ENCODE measurements at regions not wholly inside any gene's neighbourhood (a gene's known extent, or its start where the extent isn't known, plus 50 kb on each side); places are given as distances from the start of the nearest gene placed in this dataset.

GRCh38 chr3:181567311-181568075 is 144.2 kb upstream of the SOX2 start:
- WGBS, 2 donors = 79 to 81% methylated on average over 6 of the region's 6 CpGs
- Histone ChIP-seq H3K36me3 (ENCODE audit: low read depth, missing control alignments) (no peaks in the 10 kb centered on the region), H3K27me3 (no peaks in the 10 kb centered on the region), H3K4me1 (no peaks in the 10 kb centered on the region), H3K27ac (no peak overlapping the region), H3K9me3 (no peaks in the 10 kb centered on the region), H3K4me3 (no peak overlapping the region)
- no peak for DNase-seq
- intact Hi-C loops (cut with DNase I; ENCODE audit: low total_unique reads) = no loop called here
- TF ChIP-seq CTCF (IDR thresholded peaks at IDR 0.05) (no peak), POLR2A (IDR thresholded peaks at IDR 0.05) (no peak)

GRCh38 chr3:181565416-181565815 is 146.3 kb upstream of the SOX2 start:
- Histone ChIP-seq H3K9me3 (no peaks in the 10 kb centered on the region), H3K36me3 (ENCODE audit: low read depth, missing control alignments) (no peaks in the 10 kb centered on the region), H3K27ac (no peak overlapping the region), H3K4me3 (no peak overlapping the region), H3K4me1 (no peaks in the 10 kb centered on the region), H3K27me3 (no peaks in the 10 kb centered on the region)
- no peak for DNase-seq
- TF ChIP-seq POLR2A (IDR thresholded peaks at IDR 0.05) = no peak
- no peak for TF ChIP-seq CTCF (IDR thresholded peaks at IDR 0.05)
- WGBS, 2 donors = 27 to 48% methylated on average over 3 of the region's 3 CpGs
- intact Hi-C loops (cut with DNase I; ENCODE audit: low total_unique reads) = no loop called here

GRCh38 chr3:181564222-181564621 is 147.5 kb upstream of the SOX2 start:
- WGBS, 2 donors = 77 to 79% methylated on average over 1 of the region's 1 CpG
- TF ChIP-seq CTCF (IDR thresholded peaks at IDR 0.05) (peak in 1 of 3 experiments; percentile 19), POLR2A (IDR thresholded peaks at IDR 0.05) (no peak)
- no peaks in the 10 kb centered on the region for H3K9me3 ChIP-seq

GRCh38 chr3:181561139-181562031 is 150.3 kb upstream of the SOX2 start:
- Histone ChIP-seq H3K36me3 (ENCODE audit: low read depth, missing control alignments) (no peaks in the 10 kb centered on the region), H3K4me1 (no peaks in the 10 kb centered on the region), H3K27me3 (no peaks in the 10 kb centered on the region), H3K27ac (no peak overlapping the region), H3K4me3 (no peak overlapping the region), H3K9me3 (no peaks in the 10 kb centered on the region)
- intact Hi-C loops (cut with DNase I; ENCODE audit: low total_unique reads) = no loop called here
- WGBS, 2 donors = 60 to 64% methylated on average over 12 of the region's 12 CpGs
- no peak for DNase-seq
- TF ChIP-seq POLR2A (IDR thresholded peaks at IDR 0.05) (no peak), CTCF (IDR thresholded peaks at IDR 0.05) (no peak)

More at GRCh38 chr3:181564222-181564621, 147.5 kb upstream of the SOX2 start:
- DNase-seq = no peak
- Histone ChIP-seq H3K27me3 (no peaks in the 10 kb centered on the region), H3K4me1 (no peaks in the 10 kb centered on the region), H3K4me3 (no peak overlapping the region), H3K27ac (no peak overlapping the region), H3K36me3 (ENCODE audit: low read depth, missing control alignments) (no peaks in the 10 kb centered on the region)
- intact Hi-C loops (cut with DNase I; ENCODE audit: low total_unique reads) = no loop called here

Measured in testis (tissue), 2 donors.